EH (cell line): ENCODE measurements at regions not wholly inside any gene's neighbourhood (a gene's known extent, or its start where the extent isn't known, plus 50 kb on each side); places are given as distances from the start of the nearest gene placed in this dataset.

Experiments used
- DNase-seq: peaks from one replicate; pipeline ENCODE4 v3.0.0-alpha.2; 2015; ENCODE audit warnings: low read depth

DNA sequence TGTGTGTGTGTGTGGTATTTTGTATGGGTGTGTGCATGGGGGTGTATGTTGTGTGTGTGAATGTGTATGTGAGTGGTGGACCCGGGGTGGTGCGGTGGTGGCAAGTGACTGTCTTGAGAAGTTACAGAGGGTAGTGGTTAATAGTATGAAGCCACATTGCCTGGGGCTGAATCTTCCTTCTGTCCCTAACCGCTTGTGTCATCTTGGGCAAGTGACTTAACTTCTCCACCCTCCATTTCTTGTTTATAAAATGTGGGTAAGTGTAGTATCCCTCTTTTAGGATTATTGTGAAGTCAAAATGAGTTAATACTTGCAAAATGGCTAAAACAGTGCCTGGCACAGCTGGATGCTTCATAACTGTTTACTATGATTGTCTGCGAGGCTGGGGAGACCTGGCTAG lies 63.5 kb downstream of the MYCN start:
- DNase-seq, result no peak

DNA sequence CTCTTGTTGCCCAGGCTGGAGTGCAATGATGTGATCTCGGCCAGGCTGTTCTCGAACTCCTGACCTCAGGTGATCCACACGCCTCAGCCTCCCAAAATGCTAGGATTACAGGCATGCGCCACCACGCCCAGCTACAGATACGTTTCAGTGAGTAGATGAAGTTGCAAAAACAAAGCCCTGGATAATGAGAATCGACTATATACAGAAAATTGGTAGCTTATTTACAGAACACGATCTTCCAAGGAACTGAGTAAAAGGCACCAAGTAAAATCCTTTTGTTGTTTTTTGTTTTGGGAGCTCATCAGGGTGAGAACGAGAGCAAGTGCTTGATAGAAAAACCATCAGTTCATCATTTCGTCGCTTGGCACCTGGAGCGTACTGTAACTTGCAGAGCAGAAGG lies 62.8 kb downstream of the MYCN start:
- DNase-seq, result no peak

DNA sequence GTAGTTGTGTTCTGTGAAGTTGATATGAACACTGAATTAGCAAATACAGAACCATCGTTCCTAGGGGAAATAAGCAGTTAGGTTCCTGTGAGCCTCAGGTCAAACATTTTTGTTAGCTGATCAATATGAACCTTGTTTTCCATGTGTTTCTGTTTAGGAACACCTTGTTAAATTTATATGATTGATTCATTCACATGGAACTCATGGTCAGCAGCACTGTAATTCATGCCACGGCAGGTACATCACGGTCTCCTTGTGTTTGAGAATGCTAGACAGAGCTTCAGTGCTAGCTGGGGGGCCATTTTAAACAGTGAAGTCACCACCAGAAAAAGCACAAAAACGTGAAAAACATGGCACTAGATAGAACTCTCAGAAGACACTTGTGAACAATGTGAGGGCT lies 62.2 kb downstream of the MYCN start:
- DNase-seq, result no peak

DNA sequence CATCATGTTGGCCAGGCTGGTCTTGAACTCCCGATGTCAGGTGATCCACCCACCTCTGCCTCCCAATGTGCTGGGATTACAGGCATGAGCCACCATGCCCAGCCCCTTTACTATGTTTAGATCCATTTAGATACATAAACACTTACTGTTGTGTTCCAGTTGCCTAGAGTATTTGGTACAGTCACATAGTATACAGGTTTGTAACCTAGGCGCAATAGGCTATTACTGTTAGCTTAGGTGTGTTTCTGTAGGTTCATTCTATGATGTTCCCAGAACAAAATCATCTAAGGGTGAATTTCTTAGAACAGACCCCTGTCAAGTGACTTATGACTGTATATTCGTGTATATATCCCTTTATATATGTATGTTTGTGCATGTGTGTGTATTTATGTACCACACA lies 61.8 kb downstream of the MYCN start:
- DNase-seq, result no peak

DNA sequence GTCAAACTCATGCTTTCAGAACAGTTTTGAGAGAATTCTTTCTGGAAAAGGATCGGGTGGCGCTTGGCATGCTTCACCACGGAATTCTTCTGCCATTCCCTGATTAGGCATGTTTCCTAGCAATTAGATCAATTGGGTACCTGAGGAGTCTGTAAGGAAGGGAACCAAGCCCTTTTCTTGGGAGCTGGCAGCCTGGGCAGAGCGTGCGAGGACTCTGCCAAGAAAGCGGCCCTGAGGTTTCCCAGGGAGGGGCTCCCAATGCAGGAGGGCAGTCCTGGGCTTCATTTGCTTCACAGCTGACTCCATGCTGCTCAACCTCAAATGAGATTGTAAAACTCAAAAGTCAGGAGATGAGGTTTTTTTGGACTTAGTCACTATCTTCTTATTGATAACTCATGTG lies 60.3 kb downstream of the MYCN start:
- no peak for DNase-seq

DNA sequence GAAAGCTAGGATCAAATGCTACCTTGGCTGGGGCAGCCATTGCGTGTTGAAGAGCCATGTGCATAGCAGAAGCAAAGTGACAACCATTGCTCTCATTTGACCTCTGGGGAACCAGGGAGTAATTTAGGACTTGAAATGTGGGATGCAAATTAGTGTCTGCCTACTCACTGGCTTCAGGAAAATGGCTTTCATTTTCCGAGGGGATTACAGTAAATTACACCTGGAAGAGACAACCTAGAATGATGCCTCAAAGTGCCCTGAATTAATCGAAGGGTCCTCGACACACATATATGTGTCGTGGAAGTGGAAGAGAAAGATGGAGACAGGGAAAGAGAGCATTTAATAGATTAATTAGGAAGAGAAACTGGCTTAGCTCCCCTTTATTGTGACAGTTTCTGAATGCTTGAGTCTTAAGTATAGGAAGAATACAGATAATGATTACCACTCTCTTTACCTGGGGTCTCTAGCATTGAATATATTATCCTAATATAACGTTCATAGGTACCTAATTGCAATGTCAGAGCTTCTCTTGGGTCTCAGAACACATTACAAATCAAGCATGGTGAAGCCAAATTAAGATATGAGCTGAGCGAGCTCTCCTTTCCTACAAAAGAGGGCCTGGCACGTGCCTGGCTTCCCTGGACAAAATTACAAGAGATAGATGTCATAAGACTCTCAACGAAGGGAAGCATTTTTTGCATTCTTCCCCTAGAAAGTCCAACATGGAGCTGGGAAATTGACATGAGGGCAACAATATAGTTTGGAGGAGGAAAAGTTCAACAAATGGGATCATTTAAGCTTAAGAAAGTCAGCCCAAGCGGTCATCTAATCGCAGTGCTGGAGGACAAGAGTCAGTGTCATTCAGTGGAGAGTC lies 59.5 kb downstream of the MYCN start:
- DNase-seq, result no peak

DNA sequence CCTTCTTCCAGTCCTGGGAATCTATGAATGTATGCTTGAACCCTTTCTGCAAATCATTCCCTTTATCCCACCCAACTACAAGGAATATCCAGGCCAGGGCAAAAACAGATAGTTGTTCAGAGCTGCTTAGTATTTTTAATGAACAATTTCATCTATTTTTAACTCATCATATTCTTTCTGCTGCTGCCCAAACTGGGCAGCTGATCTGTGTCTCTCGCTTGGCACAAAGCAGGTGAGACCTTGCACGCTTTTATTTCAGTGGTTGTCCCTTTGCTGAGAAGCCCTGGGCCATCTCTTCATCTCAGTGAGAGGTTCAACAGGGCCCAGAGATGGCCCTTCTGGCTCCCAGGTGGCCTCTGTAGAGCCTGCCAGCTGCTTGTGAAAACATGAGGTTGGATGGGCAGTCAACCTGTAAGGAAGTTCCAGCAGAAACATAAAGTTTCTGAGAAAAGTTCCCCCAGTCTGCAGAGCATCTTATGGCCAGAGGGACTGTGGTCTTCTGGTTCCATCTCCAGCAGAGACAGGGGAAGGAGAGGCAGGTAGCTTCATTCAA lies 57.5 kb downstream of the MYCN start:
- DNase-seq, result no peak

DNA sequence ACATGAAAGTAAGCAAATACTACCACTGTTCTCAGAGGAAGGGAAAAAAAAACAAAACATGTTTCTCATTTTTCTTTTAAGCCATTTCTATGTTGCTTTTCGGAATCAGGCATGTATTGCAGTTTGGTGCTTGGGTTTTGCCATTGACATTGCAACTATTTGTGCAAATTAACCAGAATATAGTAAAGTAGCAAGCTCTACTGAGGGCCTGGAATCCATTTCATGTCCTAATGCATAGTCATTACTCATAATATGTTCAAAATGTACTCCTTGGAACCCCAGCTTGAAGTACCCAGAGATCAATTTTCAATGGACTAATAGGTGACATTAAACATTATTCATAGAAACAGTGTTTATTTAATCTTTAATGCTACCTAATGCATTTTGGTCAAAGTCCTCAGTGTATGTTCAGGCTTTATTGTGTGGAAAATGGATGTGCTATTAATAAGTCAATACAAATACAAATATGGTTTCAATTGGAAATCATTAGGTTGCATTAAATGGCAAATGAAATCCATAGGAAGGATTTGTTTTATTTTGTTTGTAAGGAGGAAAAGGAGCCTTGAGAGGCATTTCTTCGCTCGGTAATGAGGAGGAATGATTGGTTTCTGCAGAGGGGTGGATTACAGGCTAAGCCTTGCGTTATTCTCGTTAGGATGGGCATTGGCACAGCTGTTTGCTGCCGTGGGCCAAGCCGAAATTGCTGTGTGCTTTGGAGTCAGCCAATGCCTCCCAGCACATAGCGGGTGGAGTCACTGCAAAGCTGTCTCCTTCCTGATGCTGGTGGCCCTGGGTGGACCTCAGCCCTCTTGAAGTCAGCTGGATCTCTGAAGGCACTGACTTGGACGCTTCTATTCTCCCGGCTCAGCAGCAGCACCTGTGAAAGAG lies 56.4 kb downstream of the MYCN start:
- DNase-seq, result no peak
